GM12892 (cell line): ENCODE measurements at regions not wholly inside any gene's neighbourhood (a gene's known extent, or its start where the extent isn't known, plus 50 kb on each side); places are given as distances from the start of the nearest gene placed in this dataset.
"Not testable (repeated sequence)": the region's sequence is repeated elsewhere in the genome, so short reads cannot be mapped to it uniquely, and the experiment has no call there.

Experiments used
- DNase-seq: peaks from one replicate; pipeline ENCODE4 v3.0.0; 2011; ENCODE audit not compliant: insufficient read length
- FAIRE-seq: peaks from 2 replicates; lab custom pipeline; 2011; peaks lifted over from hg19 to GRCh38; lab: Jason Lieb, UNC
- POLR2A ChIP-seq: IDR thresholded peaks from 2 replicates; pipeline ENCODE4 v1.6.1; 2011; ENCODE audit warnings: low read depth, low read length, control low read depth
- POLR2AphosphoS5 ChIP-seq: IDR thresholded peaks from 2 replicates; pipeline ENCODE4 v1.6.1; 2011; ENCODE audit warnings: low read depth, low read length, control low read depth
- TAF1 ChIP-seq: IDR thresholded peaks from 2 replicates; pipeline ENCODE4 v1.6.1; 2011; ENCODE audit warnings: low read depth, mild to moderate bottlenecking, control low read depth, low read length, borderline replicate concordance

- FAIRE-seq, DNase-seq: not testable (repeated sequence)
Observed at GRCh38 chr1:148267066-148267465, 115.0 kb upstream of the NBPF11 start.

DNA sequence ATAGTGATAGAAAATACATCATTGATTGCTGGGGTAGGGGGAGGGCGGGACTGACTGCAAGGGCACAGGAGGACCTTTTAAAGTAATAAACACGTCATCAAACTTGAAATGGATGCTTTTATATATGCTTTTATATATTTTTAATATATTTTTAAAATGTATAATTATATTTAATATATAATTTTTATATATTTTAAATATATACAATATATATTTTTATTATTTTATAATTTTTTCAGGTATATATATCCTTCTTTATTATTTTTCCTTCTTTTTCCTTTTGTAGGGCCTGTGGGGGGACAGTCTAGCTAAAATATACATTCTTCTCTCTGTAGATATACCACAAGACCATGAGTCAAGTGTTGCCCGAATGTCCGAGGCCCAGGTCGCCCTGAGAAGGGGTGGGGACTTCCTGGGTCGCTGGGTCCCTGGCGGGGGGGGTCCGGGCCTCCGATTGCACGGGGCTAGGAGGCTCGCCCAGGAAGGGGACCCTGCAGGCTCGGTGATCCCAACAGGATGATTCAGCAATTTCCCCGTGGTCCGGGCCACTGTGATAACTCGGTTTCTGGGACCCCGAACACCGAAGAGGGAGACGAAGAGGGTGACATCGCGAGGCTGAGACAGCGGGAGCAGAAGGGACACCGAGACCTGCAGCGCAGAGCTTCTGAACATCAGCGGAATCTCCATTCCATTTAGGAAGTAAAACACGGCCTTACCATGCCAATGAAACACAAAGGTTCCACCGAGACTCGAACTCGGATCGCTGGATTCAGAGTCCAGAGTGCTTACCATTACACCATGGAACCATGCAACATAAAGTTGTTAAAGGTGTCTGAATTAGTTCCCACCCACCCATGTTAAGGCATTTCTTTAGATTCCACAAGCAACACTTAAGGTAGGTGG lies 112.5 kb upstream of the NBPF11 start:
- no peak for FAIRE-seq

DNA sequence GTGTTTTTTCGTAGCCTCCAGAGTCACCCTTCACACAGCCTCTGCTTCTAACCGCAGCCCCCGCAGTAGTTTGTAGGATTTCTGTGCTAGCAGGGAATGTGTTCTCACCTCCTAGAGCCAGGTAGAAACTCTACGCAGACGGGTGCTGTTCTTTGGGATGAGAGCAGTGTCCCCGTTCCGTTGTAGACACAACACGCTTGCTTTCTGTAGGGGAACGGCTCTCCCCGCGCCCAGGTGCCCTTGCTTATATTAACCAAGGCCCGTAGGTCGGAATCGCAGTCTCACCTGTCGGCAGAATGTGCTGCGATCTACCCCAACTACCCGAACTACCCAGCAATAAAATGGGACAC lies 111.8 kb upstream of the NBPF11 start:
- FAIRE-seq (no peak), DNase-seq (no peak)
- TF ChIP-seq POLR2A: no peak
- TF ChIP-seq TAF1: no peak
- TF ChIP-seq POLR2AphosphoS5: no peak

More for the DNA sequence above, 112.5 kb upstream of the NBPF11 start:
- TF ChIP-seq POLR2A: no peak
- TF ChIP-seq POLR2AphosphoS5: no peak
- no peak for TF ChIP-seq TAF1
- DNase-seq: no peak

GRCh38 chr1:148263128-148263905 lies 111.2 kb upstream of the NBPF11 start:
- peak; percentile 100 for TF ChIP-seq POLR2A
- TF ChIP-seq POLR2AphosphoS5: peak; percentile 100
- TF ChIP-seq TAF1: no peak
- FAIRE-seq (peak; percentile 17), DNase-seq (peak; percentile 40)

- DNase-seq, FAIRE-seq: not testable (repeated sequence)
Observed at GRCh38 chr1:148261684-148262083, 109.6 kb upstream of the NBPF11 start.

GRCh38 chr1:148257886-148258285 lies 105.8 kb upstream of the NBPF11 start:
- not testable (repeated sequence) for DNase-seq, FAIRE-seq

DNA sequence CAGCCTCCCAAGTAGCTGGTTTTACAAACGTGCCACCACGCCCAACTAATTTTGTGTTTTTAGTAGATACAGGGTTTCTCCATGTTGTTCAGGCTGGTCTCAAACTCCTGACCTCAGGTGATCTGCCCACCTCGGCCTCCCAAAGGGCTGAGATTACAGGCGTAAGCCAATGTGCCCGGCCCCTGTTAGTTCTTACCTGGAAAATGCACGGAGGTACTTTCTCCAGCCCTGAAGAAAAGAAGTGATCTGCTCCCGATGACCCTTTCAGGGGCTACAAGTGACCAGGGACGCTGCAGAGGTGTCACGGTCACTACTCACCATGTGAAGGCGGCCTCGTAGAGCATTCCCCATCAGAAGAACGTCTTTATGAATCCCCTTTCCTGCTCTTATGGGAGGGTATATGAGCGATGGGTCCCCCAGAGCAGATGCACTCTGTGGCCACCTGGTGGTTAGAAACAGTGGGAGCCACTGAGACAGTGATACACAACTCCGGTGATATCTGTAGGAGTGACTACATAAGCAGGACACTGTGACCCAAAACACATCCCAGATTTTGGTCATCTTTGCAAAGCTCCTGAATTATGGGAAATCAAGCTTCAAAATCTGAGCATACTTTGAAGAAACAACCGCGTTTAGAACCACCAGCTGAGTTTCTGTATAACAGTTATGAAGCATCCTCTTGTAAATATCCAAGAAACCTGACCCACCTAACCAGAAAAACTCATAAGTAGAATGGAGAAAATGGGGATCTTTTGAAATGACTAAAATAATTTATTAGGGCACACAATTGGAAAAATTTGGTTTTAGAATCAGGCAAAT lies 102.7 kb upstream of the NBPF11 start:
- DNase-seq: not testable (repeated sequence)
- FAIRE-seq: peak; percentile 69

GRCh38 chr1:148253808-148254207 lies 101.7 kb upstream of the NBPF11 start:
- not testable (repeated sequence) for DNase-seq, FAIRE-seq

GRCh38 chr1:148248798-148249197 lies 96.7 kb upstream of the NBPF11 start:
- DNase-seq, FAIRE-seq: not testable (repeated sequence)

DNA sequence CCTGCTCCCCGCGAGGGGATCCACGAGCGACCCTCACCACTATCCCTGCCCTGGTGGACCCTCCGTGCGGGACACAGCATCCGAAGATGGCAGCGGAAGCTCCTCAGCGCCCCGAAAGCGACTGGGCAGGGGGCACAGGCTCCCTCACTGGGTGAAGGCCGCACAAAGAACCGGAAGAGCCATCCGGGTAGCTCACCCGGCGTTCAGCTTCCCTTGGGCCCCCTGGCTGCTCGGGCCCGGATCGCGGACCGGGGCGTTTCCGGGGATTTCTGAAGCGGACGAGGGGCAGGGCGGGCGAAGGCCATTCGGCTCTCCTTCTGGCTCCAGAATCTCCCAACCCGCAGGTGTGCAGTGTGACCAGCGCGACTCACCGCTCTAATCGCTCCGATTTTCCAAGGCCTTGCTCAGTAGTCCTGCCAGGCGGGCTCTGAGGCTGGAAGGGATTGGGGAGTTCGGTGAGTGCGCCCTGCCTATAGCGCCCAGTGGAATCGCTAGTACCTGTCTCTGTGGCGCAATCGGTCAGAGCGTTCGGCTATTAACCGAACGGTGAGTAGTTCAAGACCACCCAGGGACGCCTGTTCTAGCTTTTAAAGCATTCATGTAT lies 94.3 kb upstream of the NBPF11 start:
- not testable (repeated sequence) for FAIRE-seq, DNase-seq

GRCh38 chr1:148245843-148246242 lies 93.8 kb upstream of the NBPF11 start:
- not testable (repeated sequence) for DNase-seq, FAIRE-seq

- DNase-seq, FAIRE-seq: not testable (repeated sequence)
Observed at GRCh38 chr1:148245443-148245842, 93.4 kb upstream of the NBPF11 start.

DNA sequence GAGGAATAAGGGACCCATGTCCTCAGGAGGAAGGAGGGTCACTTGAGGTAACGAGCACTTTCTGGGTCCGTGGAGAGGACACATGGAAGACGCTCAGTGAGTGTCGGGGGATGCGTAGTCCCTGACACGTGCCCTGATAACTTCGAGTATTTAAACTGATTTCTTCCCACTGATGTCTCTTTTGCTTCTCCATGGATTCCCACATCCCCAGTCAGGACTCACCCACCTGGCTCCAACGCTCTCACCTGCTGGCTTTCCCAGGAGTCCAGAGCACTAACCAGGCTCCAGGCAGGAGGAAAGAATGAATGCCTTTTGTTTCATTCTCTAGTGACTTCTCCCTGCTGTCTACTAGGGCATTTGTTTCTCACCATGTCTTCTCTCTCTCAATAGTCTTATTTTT lies 81.2 kb upstream of the NBPF11 start:
- not testable (repeated sequence) for DNase-seq, FAIRE-seq

- not testable (repeated sequence) for FAIRE-seq, DNase-seq
Observed at GRCh38 chr1:148228846-148229245, 76.8 kb upstream of the NBPF11 start.

DNA sequence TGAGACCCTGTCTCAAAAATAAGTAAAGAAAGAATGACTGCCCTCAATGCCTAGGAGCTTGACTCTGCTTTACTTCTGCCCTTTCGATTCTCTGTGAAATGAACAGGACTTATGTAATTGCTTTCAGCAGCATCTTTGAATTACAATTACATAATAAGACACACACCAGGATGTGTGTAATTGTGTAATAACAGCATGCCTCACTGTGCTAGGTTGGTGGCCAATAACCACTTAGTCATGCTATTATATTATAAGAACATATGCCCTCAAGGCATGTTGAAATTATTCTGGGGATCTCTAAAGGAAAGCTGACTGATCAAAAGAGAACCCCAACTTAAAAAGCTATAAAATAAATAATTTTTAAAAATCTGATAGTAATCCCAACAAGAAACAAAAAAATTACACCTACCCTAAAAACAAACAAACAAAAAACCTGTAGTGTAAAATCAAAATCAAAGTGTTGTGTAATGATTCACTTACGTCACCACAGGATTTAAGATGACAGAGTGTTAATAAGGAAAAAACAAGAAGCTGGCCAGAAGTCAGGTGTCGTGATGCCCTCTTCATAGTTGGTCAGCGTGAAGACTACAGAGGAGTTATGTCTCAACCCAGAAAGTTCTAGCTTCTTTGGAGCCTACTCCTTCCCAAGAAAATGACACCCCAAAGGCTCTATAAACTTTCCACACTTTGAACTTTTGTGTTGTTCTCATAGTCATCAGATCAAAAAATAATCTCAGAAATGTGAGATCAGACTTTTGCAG lies 70.5 kb upstream of the NBPF11 start:
- FAIRE-seq: not testable (repeated sequence)

GRCh38 chr1:148221593-148221992 lies 69.5 kb upstream of the NBPF11 start:
- FAIRE-seq, DNase-seq: not testable (repeated sequence)

More for the DNA sequence above, 70.5 kb upstream of the NBPF11 start:
- not testable (repeated sequence) for DNase-seq

DNA sequence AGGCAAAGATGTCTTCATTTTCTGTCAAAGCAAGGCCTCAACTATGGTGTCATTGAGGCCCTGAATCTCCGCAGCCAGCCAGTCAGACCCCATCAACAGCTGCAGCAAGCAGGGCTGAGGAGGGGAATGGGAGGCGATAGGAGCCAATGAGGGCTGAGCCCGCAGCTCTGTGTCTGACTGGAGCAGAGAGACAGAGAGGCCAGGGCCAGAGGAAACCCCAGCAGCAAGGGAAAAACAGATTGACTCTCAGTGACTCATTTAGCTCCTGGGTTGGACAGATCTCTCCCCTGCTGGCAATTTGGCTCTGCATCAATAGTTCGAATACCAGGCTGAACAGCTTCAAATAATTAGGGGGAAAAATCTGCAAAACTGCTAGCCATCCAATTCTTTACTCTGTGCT lies 67.1 kb upstream of the NBPF11 start:
- FAIRE-seq, DNase-seq: not testable (repeated sequence)
